Psoas muscle (tissue), 7 donors: ENCODE measurements at regions not wholly inside any gene's neighbourhood (a gene's known extent, or its start where the extent isn't known, plus 50 kb on each side); places are given as distances from the start of the nearest gene placed in this dataset.

ENCODE experiments used
- ATAC-seq, 4 donors: fragments of 200-7000 bp; cut with Tn5 transposase; one replicate each; pipeline ENCODE4 v1.9.1; 2020; ENCODE audit warnings: moderate library complexity in 3 of 4, mild to moderate bottlenecking in 2 of 4
- DNase-seq, 2 donors: peaks; one replicate each; pipeline ENCODE4 v3.0.0-alpha.2; 2020
- H3K27ac ChIP-seq: fragments of 200-600 bp; one replicate; pipeline ENCODE4 v1.8.0; 2022
- H3K27me3 ChIP-seq, 3 donors: fragments of 200-600 bp in 1 of 3; one replicate each; pipeline versions ENCODE4 v1.6.1 to v1.8.0; 2013 to 2022; ENCODE audit warnings: low read length in 2 of 3, mild to moderate bottlenecking in 2 of 3, moderate library complexity in 1 of 3; ENCODE audit not compliant: insufficient read depth in 3 of 3
- H3K36me3 ChIP-seq, 2 donors: fragments of 200-600 bp in 1 of 2; one replicate each; pipeline versions ENCODE4 v1.6.1 to v1.8.0; 2013 to 2022; ENCODE audit warnings: low read depth in 1 of 2, mild to moderate bottlenecking in 1 of 2, moderate library complexity in 1 of 2; ENCODE audit not compliant: insufficient read depth in 1 of 2
- H3K4me1 ChIP-seq: fragments of 200-600 bp; one replicate; pipeline ENCODE4 v1.8.0; 2022
- H3K4me3 ChIP-seq: fragments of 200-600 bp; one replicate; pipeline ENCODE4 v1.8.0; 2022; ENCODE audit warnings: mild to moderate bottlenecking
- H3K9me3 ChIP-seq: fragments of 200-600 bp; one replicate; pipeline ENCODE4 v1.8.0; 2022
- WGBS, 3 donors: extraction: QIAGEN DNeasy Blood & Tissue Kit; methylation state at CpG; one replicate each; pipeline versions ENCODE4 v1.1.6 to v1.1.7; 2013; 5-methylcytosine and 5-hydroxymethylcytosine counted together
- intact Hi-C, 2 donors: fragments of 100-400 bp; cut with DNase I; formaldehyde crosslinking; loops; one replicate each; pipeline versions ENCODE4 v1.11.0 to v1.14.2; 2022
- TF ChIP-seq, protein P1 (sequence below): fragments of 200-600 bp; IDR thresholded peaks from one replicate; pipeline ENCODE4 v1.8.0; 2022; ENCODE audit warnings: antibody characterized with exemption
- donor health status: healthy with polysubstance abuse.
- donor health status: DM: no; HTN: no; CAD: no; lungs with moderate emphysema.
- donor health status: Bipolar disorder and iron deficiency.
- donor health status: healthy.
- donor health status: DM: yes; HTN: yes; CAD: no.
- donor health status: DM: no; HTN: no; CAD: no.
- donor health status: DM: yes; HTN: yes; CAD: no.

DNA sequence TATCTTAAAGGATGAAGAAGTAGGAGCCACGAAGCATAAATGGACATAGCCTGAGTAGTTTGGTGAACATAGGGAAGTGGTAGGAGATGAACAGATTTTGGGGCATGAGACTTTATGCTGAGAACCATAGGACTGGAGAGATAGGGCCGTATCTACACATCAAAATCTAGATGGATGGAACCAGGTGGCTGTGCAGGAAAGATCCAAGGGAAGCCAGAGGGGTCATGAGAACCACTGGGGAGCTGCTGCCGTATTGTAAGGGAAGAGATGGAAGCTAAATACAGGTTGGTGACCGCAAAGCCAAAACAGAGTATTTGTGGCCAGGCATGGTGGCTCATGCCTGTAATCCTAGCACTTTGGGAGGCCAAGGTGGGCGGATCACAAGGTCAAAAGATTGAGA lies 124.3 kb downstream of the TRIB2 start:
- TF ChIP-seq, protein P1, sequence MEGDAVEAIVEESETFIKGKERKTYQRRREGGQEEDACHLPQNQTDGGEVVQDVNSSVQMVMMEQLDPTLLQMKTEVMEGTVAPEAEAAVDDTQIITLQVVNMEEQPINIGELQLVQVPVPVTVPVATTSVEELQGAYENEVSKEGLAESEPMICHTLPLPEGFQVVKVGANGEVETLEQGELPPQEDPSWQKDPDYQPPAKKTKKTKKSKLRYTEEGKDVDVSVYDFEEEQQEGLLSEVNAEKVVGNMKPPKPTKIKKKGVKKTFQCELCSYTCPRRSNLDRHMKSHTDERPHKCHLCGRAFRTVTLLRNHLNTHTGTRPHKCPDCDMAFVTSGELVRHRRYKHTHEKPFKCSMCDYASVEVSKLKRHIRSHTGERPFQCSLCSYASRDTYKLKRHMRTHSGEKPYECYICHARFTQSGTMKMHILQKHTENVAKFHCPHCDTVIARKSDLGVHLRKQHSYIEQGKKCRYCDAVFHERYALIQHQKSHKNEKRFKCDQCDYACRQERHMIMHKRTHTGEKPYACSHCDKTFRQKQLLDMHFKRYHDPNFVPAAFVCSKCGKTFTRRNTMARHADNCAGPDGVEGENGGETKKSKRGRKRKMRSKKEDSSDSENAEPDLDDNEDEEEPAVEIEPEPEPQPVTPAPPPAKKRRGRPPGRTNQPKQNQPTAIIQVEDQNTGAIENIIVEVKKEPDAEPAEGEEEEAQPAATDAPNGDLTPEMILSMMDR, result no peak
- H3K4me3 ChIP-seq, result no peak overlapping the region
- ATAC-seq, result no peak
- H3K9me3 ChIP-seq, result no peaks in the 10 kb centered on the region
- no peak for DNase-seq
- H3K27me3 ChIP-seq, result peaks cover 0 to 5% (median 0%) of the 10 kb centered on the region in 3 donors
- H3K36me3 ChIP-seq, result no peaks in the 10 kb centered on the region
- WGBS, 3 donors, result 88 to 97% (median 89%) methylated on average over 5 of the region's 5 CpGs
- H3K27ac ChIP-seq, result no peak overlapping the region
- H3K4me1 ChIP-seq, result no peaks in the 10 kb centered on the region
- intact Hi-C loops, result no loop called here

DNA sequence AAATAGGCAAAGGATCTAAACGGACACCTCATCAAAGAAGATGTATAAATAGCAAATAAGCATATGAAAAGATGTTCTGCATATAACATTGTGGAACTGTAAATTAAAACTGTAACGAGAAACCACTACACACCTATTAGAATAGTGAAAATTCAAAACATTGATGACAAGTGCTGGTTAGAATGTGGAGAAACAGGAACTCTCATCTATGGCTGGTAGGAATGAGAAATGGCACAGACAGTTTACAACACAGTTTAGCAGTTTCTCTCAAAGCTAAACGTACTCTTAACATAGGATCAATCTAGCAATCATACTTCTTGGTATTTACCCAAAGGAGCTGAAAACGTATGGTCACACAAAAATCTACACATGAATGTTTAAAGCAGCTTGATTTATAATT lies 126.2 kb downstream of the TRIB2 start:
- no peaks in the 10 kb centered on the region for H3K4me1 ChIP-seq
- TF ChIP-seq, protein P1, result no peak
- ATAC-seq (no peak), DNase-seq (no peak)
- no peak overlapping the region for H3K27ac ChIP-seq
- no peak overlapping the region for H3K4me3 ChIP-seq
- intact Hi-C loops, result no loop called here
- WGBS, 3 donors, result 80 to 88% (median 80%) methylated on average over 4 of the region's 4 CpGs
- H3K9me3 ChIP-seq, result no peaks in the 10 kb centered on the region
- peaks cover 0 to 5% (median 0%) of the 10 kb centered on the region in 3 donors for H3K27me3 ChIP-seq
- H3K36me3 ChIP-seq, result no peaks in the 10 kb centered on the region

GRCh38 chr2:12844511-12844910 lies 127.8 kb downstream of the TRIB2 start:
- ATAC-seq (no peak), DNase-seq (no peak)
- no peaks in the 10 kb centered on the region for H3K36me3 ChIP-seq
- TF ChIP-seq, protein P1, result no peak
- no peak overlapping the region for H3K4me3 ChIP-seq
- no peak overlapping the region for H3K27ac ChIP-seq
- 22 to 33% (median 26%) methylated on average over 9 of the region's 9 CpGs for WGBS, 3 donors
- peaks cover 0 to 5% (median 0%) of the 10 kb centered on the region in 3 donors for H3K27me3 ChIP-seq
- intact Hi-C loops, result no loop called here
- no peaks in the 10 kb centered on the region for H3K4me1 ChIP-seq
- H3K9me3 ChIP-seq, result no peaks in the 10 kb centered on the region

GRCh38 chr2:12847694-12848575 lies 131.2 kb downstream of the TRIB2 start:
- Histone ChIP-seq H3K27me3 (no peaks in the 10 kb centered on the region), H3K9me3 (no peaks in the 10 kb centered on the region), H3K4me3 (no peak overlapping the region), H3K36me3 (no peaks in the 10 kb centered on the region), H3K4me1 (no peaks in the 10 kb centered on the region), H3K27ac (no peak overlapping the region)
- TF ChIP-seq, protein P1, result no peak
- ATAC-seq, result no peak
- no peak for DNase-seq
- intact Hi-C loops, result no loop called here
- WGBS, 3 donors, result 73 to 79% (median 75%) methylated on average over 7 of the region's 7 CpGs
